ENCODE measurements at regions not wholly inside any gene's neighbourhood (a gene's known extent, or its start where the extent isn't known, plus 50 kb on each side); places are given as distances from the start of the nearest gene placed in this dataset.

GRCh38 chr11:129324533-129325175 is 51.0 kb upstream of the BARX2 start (continued):
- TF ChIP-seq ZNF33B (CRISPR knock-in tag; IDR thresholded peaks at IDR 0.05), result no peak
- TF ChIP-seq, protein P1, sequence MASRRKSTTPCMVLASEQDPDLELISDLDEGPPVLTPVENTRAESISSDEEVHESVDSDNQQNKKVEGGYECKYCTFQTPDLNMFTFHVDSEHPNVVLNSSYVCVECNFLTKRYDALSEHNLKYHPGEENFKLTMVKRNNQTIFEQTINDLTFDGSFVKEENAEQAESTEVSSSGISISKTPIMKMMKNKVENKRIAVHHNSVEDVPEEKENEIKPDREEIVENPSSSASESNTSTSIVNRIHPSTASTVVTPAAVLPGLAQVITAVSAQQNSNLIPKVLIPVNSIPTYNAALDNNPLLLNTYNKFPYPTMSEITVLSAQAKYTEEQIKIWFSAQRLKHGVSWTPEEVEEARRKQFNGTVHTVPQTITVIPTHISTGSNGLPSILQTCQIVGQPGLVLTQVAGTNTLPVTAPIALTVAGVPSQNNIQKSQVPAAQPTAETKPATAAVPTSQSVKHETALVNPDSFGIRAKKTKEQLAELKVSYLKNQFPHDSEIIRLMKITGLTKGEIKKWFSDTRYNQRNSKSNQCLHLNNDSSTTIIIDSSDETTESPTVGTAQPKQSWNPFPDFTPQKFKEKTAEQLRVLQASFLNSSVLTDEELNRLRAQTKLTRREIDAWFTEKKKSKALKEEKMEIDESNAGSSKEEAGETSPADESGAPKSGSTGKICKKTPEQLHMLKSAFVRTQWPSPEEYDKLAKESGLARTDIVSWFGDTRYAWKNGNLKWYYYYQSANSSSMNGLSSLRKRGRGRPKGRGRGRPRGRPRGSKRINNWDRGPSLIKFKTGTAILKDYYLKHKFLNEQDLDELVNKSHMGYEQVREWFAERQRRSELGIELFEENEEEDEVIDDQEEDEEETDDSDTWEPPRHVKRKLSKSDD (CRISPR knock-in tag; IDR thresholded peaks at IDR 0.05; ENCODE audit: low read depth), result no peak
- TF ChIP-seq ZNF619 (CRISPR knock-in tag; IDR thresholded peaks at IDR 0.05), result no peak
- TF ChIP-seq SRY (CRISPR knock-in tag; IDR thresholded peaks at IDR 0.05), result no peak
- TF ChIP-seq RXRB (CRISPR knock-in tag; IDR thresholded peaks at IDR 0.05; ENCODE audit: borderline replicate concordance), result peak; percentile 97
- no peak for TF ChIP-seq ZZZ3 (CRISPR knock-in tag; IDR thresholded peaks at IDR 0.05; ENCODE audit: borderline replicate concordance)
- TF ChIP-seq DMAP1 (CRISPR knock-in tag; IDR thresholded peaks at IDR 0.05), result 0 out of 2 replicates have a peak, but pooled peaks have one; percentile 46
- TF ChIP-seq AHR (CRISPR knock-in tag; IDR thresholded peaks at IDR 0.05), result no peak
- no peak for TF ChIP-seq ZNF253 (CRISPR knock-in tag; IDR thresholded peaks at IDR 0.05; ENCODE audit: borderline replicate concordance)
- TF ChIP-seq, protein P2, sequence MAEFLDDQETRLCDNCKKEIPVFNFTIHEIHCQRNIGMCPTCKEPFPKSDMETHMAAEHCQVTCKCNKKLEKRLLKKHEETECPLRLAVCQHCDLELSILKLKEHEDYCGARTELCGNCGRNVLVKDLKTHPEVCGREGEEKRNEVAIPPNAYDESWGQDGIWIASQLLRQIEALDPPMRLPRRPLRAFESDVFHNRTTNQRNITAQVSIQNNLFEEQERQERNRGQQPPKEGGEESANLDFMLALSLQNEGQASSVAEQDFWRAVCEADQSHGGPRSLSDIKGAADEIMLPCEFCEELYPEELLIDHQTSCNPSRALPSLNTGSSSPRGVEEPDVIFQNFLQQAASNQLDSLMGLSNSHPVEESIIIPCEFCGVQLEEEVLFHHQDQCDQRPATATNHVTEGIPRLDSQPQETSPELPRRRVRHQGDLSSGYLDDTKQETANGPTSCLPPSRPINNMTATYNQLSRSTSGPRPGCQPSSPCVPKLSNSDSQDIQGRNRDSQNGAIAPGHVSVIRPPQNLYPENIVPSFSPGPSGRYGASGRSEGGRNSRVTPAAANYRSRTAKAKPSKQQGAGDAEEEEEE (CRISPR knock-in tag; IDR thresholded peaks at IDR 0.05; ENCODE audit: borderline replicate concordance), result no peak
- TF ChIP-seq, protein P3, sequence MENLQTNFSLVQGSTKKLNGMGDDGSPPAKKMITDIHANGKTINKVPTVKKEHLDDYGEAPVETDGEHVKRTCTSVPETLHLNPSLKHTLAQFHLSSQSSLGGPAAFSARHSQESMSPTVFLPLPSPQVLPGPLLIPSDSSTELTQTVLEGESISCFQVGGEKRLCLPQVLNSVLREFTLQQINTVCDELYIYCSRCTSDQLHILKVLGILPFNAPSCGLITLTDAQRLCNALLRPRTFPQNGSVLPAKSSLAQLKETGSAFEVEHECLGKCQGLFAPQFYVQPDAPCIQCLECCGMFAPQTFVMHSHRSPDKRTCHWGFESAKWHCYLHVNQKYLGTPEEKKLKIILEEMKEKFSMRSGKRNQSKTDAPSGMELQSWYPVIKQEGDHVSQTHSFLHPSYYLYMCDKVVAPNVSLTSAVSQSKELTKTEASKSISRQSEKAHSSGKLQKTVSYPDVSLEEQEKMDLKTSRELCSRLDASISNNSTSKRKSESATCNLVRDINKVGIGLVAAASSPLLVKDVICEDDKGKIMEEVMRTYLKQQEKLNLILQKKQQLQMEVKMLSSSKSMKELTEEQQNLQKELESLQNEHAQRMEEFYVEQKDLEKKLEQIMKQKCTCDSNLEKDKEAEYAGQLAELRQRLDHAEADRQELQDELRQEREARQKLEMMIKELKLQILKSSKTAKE (CRISPR knock-in tag; IDR thresholded peaks at IDR 0.05; ENCODE audit: borderline replicate concordance), result peak; percentile 96
- peak; percentile 98 for TF ChIP-seq BCL6 (CRISPR knock-in tag; IDR thresholded peaks at IDR 0.05)
- TF ChIP-seq NR2C2 (CRISPR knock-in tag; IDR thresholded peaks at IDR 0.05; ENCODE audit: borderline replicate concordance), result peak; percentile 75; the same call in 1 of the 2 replicates
- TF ChIP-seq NFATC3 (CRISPR knock-in tag; IDR thresholded peaks at IDR 0.05), result no peak
- TF ChIP-seq MIXL1 (CRISPR knock-in tag; IDR thresholded peaks at IDR 0.05), result peak; percentile 85
- TF ChIP-seq, protein P4, sequence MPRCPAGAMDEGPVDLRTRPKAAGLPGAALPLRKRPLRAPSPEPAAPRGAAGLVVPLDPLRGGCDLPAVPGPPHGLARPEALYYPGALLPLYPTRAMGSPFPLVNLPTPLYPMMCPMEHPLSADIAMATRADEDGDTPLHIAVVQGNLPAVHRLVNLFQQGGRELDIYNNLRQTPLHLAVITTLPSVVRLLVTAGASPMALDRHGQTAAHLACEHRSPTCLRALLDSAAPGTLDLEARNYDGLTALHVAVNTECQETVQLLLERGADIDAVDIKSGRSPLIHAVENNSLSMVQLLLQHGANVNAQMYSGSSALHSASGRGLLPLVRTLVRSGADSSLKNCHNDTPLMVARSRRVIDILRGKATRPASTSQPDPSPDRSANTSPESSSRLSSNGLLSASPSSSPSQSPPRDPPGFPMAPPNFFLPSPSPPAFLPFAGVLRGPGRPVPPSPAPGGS (CRISPR knock-in tag; IDR thresholded peaks at IDR 0.05), result no peak
- no peak for TF ChIP-seq ZNF75D (CRISPR knock-in tag; IDR thresholded peaks at IDR 0.05; ENCODE audit: borderline replicate concordance)
- no peak for TF ChIP-seq ZNF17 (CRISPR knock-in tag; IDR thresholded peaks at IDR 0.05)
- TF ChIP-seq PAF1 (CRISPR knock-in tag; IDR thresholded peaks at IDR 0.05), result no peak
- TF ChIP-seq XBP1 (CRISPR knock-in tag; IDR thresholded peaks at IDR 0.05), result no peak

Data from HepG2 (cell line).